ENCODE measurements at regions not wholly inside any gene's neighbourhood (a gene's known extent, or its start where the extent isn't known, plus 50 kb on each side); places are given as distances from the start of the nearest gene placed in this dataset.

DNA sequence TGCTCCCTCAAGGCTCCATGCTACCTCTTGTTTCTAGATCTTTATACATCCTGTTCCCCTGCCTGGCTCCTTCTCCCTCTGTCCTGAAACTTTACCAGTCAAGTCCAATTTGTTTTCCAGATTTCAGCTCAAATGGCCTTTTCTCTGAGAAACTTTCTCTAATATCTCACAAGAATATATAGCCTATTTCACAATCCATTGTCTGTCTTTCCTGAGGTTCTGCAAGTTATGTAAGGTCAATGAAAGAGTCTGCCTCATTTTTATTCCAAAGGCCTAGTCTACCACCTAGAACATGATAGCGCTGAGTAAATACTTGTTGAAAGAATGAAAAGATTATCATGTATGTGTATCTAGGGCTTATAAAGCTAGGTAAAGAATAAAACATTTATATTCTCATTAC lies 348.8 kb downstream of the SPRY2 start:
- Histone ChIP-seq H3K4me1 (ENCODE audit: control insufficient read depth in 2 of 2, insufficient read depth in 1 of 2, low read depth in 1 of 2, low read length in 2 of 2) (peaks cover 1 to 10% of the 10 kb centered on the region in 2 donors), H2AFZ (ENCODE audit: low read length) (no peak overlapping the region), H3K79me1 (ENCODE audit: low read depth, low read length) (no peaks in the 10 kb centered on the region), H2BK5ac (ENCODE audit: low read length) (no peak overlapping the region), H3K9ac (ENCODE audit: low read depth, low read length, poor library complexity) (no peak overlapping the region), H2BK120ac (ENCODE audit: low read depth, low read length) (no peak overlapping the region), H3K36me3 (replicated peaks in 1 of 2; ENCODE audit: control insufficient read depth in 2 of 2, insufficient read depth in 2 of 2, low read length in 2 of 2) (no peaks in the 10 kb centered on the region), H4K91ac (ENCODE audit: low read depth, low read length, poor library complexity) (no peak overlapping the region), H2AK5ac (ENCODE audit: low read depth, low read length) (no peak overlapping the region), H3K4me2 (ENCODE audit: insufficient read depth, low read length, poor library complexity, severe bottlenecking) (no peak overlapping the region), H2BK15ac (ENCODE audit: low read length) (no peak overlapping the region), H3K23ac (ENCODE audit: low read depth, low read length, poor library complexity) (no peak overlapping the region), H3K9me3 (replicated peaks in 1 of 2; ENCODE audit: control insufficient read depth in 2 of 2, insufficient read depth in 1 of 2, low read depth in 1 of 2, low read length in 2 of 2) (peaks cover 0 to 1% of the 10 kb centered on the region in 2 donors), H3K27me3 (ENCODE audit: control insufficient read depth in 3 of 3, insufficient read depth in 3 of 3, low read depth in 1 of 3, low read length in 3 of 3) (no peaks in the 10 kb centered on the region), H3K27ac (replicated peaks; ENCODE audit: low read length) (no peak overlapping the region), H3K4ac (ENCODE audit: low read length) (no peak overlapping the region), H3K14ac (ENCODE audit: low read length) (no peak overlapping the region), H3K18ac (ENCODE audit: low read length) (no peak overlapping the region), H4K8ac (ENCODE audit: low read depth, low read length) (no peak overlapping the region), H3K4me3 (ENCODE audit: low read length in 2 of 2) (no peak overlapping the region), H2BK12ac (ENCODE audit: low read length) (no peak overlapping the region)
- WGBS, 2 donors (ENCODE audit: extremely low coverage in 2 of 2, insufficient read length in 2 of 2, insufficient replicate concordance in 1 of 2), result no CpG with 5 or more reads among the region's 1 CpG
- DNase-seq (ENCODE audit: low spot score), result no peak

DNA sequence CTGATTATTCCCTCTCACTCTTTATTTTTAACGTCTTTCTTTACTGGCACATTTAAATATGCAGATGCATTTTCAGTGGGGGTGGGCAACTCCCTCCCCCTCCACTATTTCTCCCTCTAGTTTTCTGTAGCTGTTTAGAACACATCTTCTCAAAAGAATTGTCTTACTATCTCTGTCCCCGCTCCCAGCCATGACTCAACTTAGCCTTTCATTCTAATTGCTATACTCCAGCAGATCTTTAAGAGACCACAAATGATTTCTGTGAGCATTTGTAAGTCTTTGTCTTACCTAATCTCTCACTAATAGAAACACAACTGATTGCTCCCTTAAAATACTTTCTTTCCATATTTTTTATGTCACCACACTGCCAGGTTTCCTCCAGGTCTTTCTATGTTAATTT lies 350.9 kb downstream of the SPRY2 start:
- Histone ChIP-seq H2AK5ac (ENCODE audit: low read depth, low read length) (no peak overlapping the region), H2BK15ac (ENCODE audit: low read length) (no peak overlapping the region), H2BK12ac (ENCODE audit: low read length) (no peak overlapping the region), H3K4me1 (ENCODE audit: control insufficient read depth in 2 of 2, insufficient read depth in 1 of 2, low read depth in 1 of 2, low read length in 2 of 2) (peaks cover 1 to 2% of the 10 kb centered on the region in 2 donors), H3K9me3 (replicated peaks in 1 of 2; ENCODE audit: control insufficient read depth in 2 of 2, insufficient read depth in 1 of 2, low read depth in 1 of 2, low read length in 2 of 2) (peaks cover 1 to 3% of the 10 kb centered on the region in 2 donors), H3K4me2 (ENCODE audit: insufficient read depth, low read length, poor library complexity, severe bottlenecking) (no peak overlapping the region), H2BK5ac (ENCODE audit: low read length) (no peak overlapping the region), H3K14ac (ENCODE audit: low read length) (no peak overlapping the region), H3K23ac (ENCODE audit: low read depth, low read length, poor library complexity) (no peak overlapping the region), H4K91ac (ENCODE audit: low read depth, low read length, poor library complexity) (no peak overlapping the region), H3K9ac (ENCODE audit: low read depth, low read length, poor library complexity) (no peak overlapping the region), H3K4ac (ENCODE audit: low read length) (no peak overlapping the region), H2BK120ac (ENCODE audit: low read depth, low read length) (no peak overlapping the region), H3K79me1 (ENCODE audit: low read depth, low read length) (no peaks in the 10 kb centered on the region), H3K18ac (ENCODE audit: low read length) (no peak overlapping the region), H3K4me3 (ENCODE audit: low read length in 2 of 2) (no peak overlapping the region), H3K27ac (replicated peaks; ENCODE audit: low read length) (no peak overlapping the region), H3K27me3 (ENCODE audit: control insufficient read depth in 3 of 3, insufficient read depth in 3 of 3, low read depth in 1 of 3, low read length in 3 of 3) (no peaks in the 10 kb centered on the region), H2AFZ (ENCODE audit: low read length) (no peak overlapping the region), H3K36me3 (replicated peaks in 1 of 2; ENCODE audit: control insufficient read depth in 2 of 2, insufficient read depth in 2 of 2, low read length in 2 of 2) (no peaks in the 10 kb centered on the region), H4K8ac (ENCODE audit: low read depth, low read length) (no peak overlapping the region)
- no CpG with 5 or more reads among the region's 2 CpGs for WGBS, 2 donors (ENCODE audit: extremely low coverage in 2 of 2, insufficient read length in 2 of 2, insufficient replicate concordance in 1 of 2)
- no peak for DNase-seq (ENCODE audit: low spot score)

DNA sequence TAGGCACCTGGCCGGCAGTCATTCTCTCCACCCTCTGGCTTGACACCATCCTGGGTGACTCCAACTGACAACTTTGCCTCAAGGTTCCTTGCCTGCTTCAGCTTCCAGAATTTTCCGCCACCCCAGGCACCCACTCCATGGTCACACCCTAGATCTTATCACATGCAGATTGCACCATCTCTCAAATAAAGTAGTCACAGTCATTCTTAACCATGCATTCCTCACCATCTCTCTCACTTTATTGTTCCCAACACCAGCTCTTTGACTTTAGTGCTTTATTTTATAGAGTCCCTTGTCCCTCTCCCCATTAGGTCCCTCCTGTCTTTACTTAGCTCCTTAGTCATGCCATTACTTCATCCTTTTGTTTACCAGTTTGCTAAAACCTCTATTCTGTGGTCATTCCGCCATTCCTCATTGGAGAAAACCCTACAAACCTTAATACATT lies 351.7 kb downstream of the SPRY2 start:
- no peak for DNase-seq (ENCODE audit: low spot score)
- Histone ChIP-seq H3K36me3 (replicated peaks in 1 of 2; ENCODE audit: control insufficient read depth in 2 of 2, insufficient read depth in 2 of 2, low read length in 2 of 2) (no peaks in the 10 kb centered on the region), H4K8ac (ENCODE audit: low read depth, low read length) (no peak overlapping the region), H2AK5ac (ENCODE audit: low read depth, low read length) (no peak overlapping the region), H3K18ac (ENCODE audit: low read length) (no peak overlapping the region), H2AFZ (ENCODE audit: low read length) (no peak overlapping the region), H2BK5ac (ENCODE audit: low read length) (no peak overlapping the region), H4K91ac (ENCODE audit: low read depth, low read length, poor library complexity) (no peak overlapping the region), H2BK120ac (ENCODE audit: low read depth, low read length) (no peak overlapping the region), H2BK15ac (ENCODE audit: low read length) (no peak overlapping the region), H3K9me3 (replicated peaks in 1 of 2; ENCODE audit: control insufficient read depth in 2 of 2, insufficient read depth in 1 of 2, low read depth in 1 of 2, low read length in 2 of 2) (peaks cover 1 to 3% of the 10 kb centered on the region in 2 donors), H3K79me1 (ENCODE audit: low read depth, low read length) (no peaks in the 10 kb centered on the region), H3K4me2 (ENCODE audit: insufficient read depth, low read length, poor library complexity, severe bottlenecking) (no peak overlapping the region), H3K27ac (replicated peaks; ENCODE audit: low read length) (no peak overlapping the region), H2BK12ac (ENCODE audit: low read length) (no peak overlapping the region), H3K14ac (ENCODE audit: low read length) (no peak overlapping the region), H3K23ac (ENCODE audit: low read depth, low read length, poor library complexity) (no peak overlapping the region), H3K9ac (ENCODE audit: low read depth, low read length, poor library complexity) (no peak overlapping the region), H3K27me3 (ENCODE audit: control insufficient read depth in 3 of 3, insufficient read depth in 3 of 3, low read depth in 1 of 3, low read length in 3 of 3) (no peaks in the 10 kb centered on the region), H3K4ac (ENCODE audit: low read length) (no peak overlapping the region), H3K4me3 (ENCODE audit: low read length in 2 of 2) (no peak overlapping the region), H3K4me1 (ENCODE audit: control insufficient read depth in 2 of 2, insufficient read depth in 1 of 2, low read depth in 1 of 2, low read length in 2 of 2) (peaks cover 0 to under 1% of the 10 kb centered on the region in 2 donors)
- no CpG with 5 or more reads among the region's 3 CpGs for WGBS, 2 donors (ENCODE audit: extremely low coverage in 2 of 2, insufficient read length in 2 of 2, insufficient replicate concordance in 1 of 2)

DNA sequence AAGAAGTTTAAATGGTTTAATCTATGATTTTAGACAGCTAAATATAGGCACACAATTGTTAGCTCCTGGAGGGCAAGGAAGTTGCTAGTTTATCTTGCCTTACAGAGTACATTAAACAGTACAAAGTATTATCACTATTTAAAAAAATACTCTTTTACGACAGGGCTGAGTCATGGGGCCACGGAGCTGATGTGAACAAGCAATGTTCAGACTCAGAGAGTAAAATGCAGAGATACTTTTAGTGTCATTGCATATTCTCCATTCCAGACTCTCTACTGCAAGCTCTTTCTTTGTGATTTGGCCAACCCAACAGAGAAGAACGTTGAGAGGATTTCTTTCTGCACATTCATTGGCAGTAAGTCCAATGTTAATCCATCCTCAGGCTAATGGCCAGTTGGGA lies 352.4 kb downstream of the SPRY2 start:
- Histone ChIP-seq H3K4ac (ENCODE audit: low read length) (no peak overlapping the region), H2BK5ac (ENCODE audit: low read length) (no peak overlapping the region), H4K91ac (ENCODE audit: low read depth, low read length, poor library complexity) (no peak overlapping the region), H3K4me2 (ENCODE audit: insufficient read depth, low read length, poor library complexity, severe bottlenecking) (no peak overlapping the region), H3K9me3 (replicated peaks in 1 of 2; ENCODE audit: control insufficient read depth in 2 of 2, insufficient read depth in 1 of 2, low read depth in 1 of 2, low read length in 2 of 2) (peaks cover 1 to 3% of the 10 kb centered on the region in 2 donors), H3K4me3 (ENCODE audit: low read length in 2 of 2) (no peak overlapping the region), H3K36me3 (replicated peaks in 1 of 2; ENCODE audit: control insufficient read depth in 2 of 2, insufficient read depth in 2 of 2, low read length in 2 of 2) (no peaks in the 10 kb centered on the region), H2BK15ac (ENCODE audit: low read length) (no peak overlapping the region), H4K8ac (ENCODE audit: low read depth, low read length) (no peak overlapping the region), H3K14ac (ENCODE audit: low read length) (no peak overlapping the region), H3K18ac (ENCODE audit: low read length) (no peak overlapping the region), H3K4me1 (ENCODE audit: control insufficient read depth in 2 of 2, insufficient read depth in 1 of 2, low read depth in 1 of 2, low read length in 2 of 2) (no peaks in the 10 kb centered on the region), H2BK120ac (ENCODE audit: low read depth, low read length) (no peak overlapping the region), H3K23ac (ENCODE audit: low read depth, low read length, poor library complexity) (no peak overlapping the region), H3K27ac (replicated peaks; ENCODE audit: low read length) (no peak overlapping the region), H2AK5ac (ENCODE audit: low read depth, low read length) (no peak overlapping the region), H3K9ac (ENCODE audit: low read depth, low read length, poor library complexity) (no peak overlapping the region), H3K27me3 (ENCODE audit: control insufficient read depth in 3 of 3, insufficient read depth in 3 of 3, low read depth in 1 of 3, low read length in 3 of 3) (no peaks in the 10 kb centered on the region), H3K79me1 (ENCODE audit: low read depth, low read length) (no peaks in the 10 kb centered on the region), H2AFZ (ENCODE audit: low read length) (no peak overlapping the region), H2BK12ac (ENCODE audit: low read length) (no peak overlapping the region)
- DNase-seq (ENCODE audit: low spot score), result no peak
- no CpG with 5 or more reads among the region's 3 CpGs for WGBS, 2 donors (ENCODE audit: extremely low coverage in 2 of 2, insufficient read length in 2 of 2, insufficient replicate concordance in 1 of 2)

All from neuronal stem cell (in vitro differentiated cells).